Natural killer cell treated with Interleukin-12 subunit alpha and Interleukin-12 subunit beta and Interleukin-15 and Interleukin-18, amount 100 ng/mL, for 72 hours (primary cell): ENCODE measurements at regions not wholly inside any gene's neighbourhood (a gene's known extent, or its start where the extent isn't known, plus 50 kb on each side); places are given as distances from the start of the nearest gene placed in this dataset.
"Not testable (repeated sequence)": the region's sequence is repeated elsewhere in the genome, so short reads cannot be mapped to it uniquely, and the experiment has no call there.

Experiments used
- ATAC-seq, 2 donors: fragments of 150-1000 bp; cut with Tn5 transposase in 1 of 2; sonication (Bioruptor Pico), chemical (Tn5 transposase) in 1 of 2; 2 replicates each; pipeline ENCODE4 v1.10.0; 2021
- DNase-seq: peaks from one replicate; pipeline ENCODE4 v3.0.0; 2022; ENCODE audit warnings: low spot score
- H3K27ac Mint-ChIP-seq, 2 donors: 1 replicate in 1 of 2; 2 replicates in 1 of 2; pipeline ENCODE4 v1.8.0; 2022; ENCODE audit warnings: mixed read lengths in 2 of 2, mild to moderate bottlenecking in 1 of 2, moderate library complexity in 1 of 2
- H3K27me3 Mint-ChIP-seq, 2 donors: 1 replicate in 1 of 2; 2 replicates in 1 of 2; pipeline ENCODE4 v1.8.0; 2022; ENCODE audit warnings: mixed read lengths in 2 of 2
- H3K36me3 Mint-ChIP-seq: one replicate; pipeline ENCODE4 v1.8.0; 2022; ENCODE audit warnings: mixed read lengths
- H3K4me1 Mint-ChIP-seq, 2 donors: 1 replicate in 1 of 2; 2 replicates in 1 of 2; pipeline ENCODE4 v1.8.0; 2022; ENCODE audit warnings: low read depth in 2 of 2, mixed read lengths in 2 of 2, mild to moderate bottlenecking in 1 of 2
- H3K4me3 Mint-ChIP-seq: one replicate; pipeline ENCODE4 v1.8.0; 2022; ENCODE audit warnings: mixed read lengths
- H3K9me3 Mint-ChIP-seq: 2 replicates; pipeline ENCODE4 v1.8.0; 2022; ENCODE audit warnings: mixed read lengths

- not testable (repeated sequence) for H3K9me3 Mint-ChIP-seq, H3K27me3 Mint-ChIP-seq, H3K36me3 Mint-ChIP-seq, H3K4me1 Mint-ChIP-seq
- DNase-seq (peak; percentile 63), ATAC-seq (peak; percentile 93)
- peak overlapping the region; percentile 84 for H3K4me3 Mint-ChIP-seq
- peak overlapping the region; percentile 99 to 100 for H3K27ac Mint-ChIP-seq
These were observed 158.3 kb upstream of the NOTCH2NLA start for GRCh38 chr1:146386851-146387749.

- not testable (repeated sequence) for H3K36me3 Mint-ChIP-seq, H3K4me3 Mint-ChIP-seq, ATAC-seq, H3K27ac Mint-ChIP-seq, H3K9me3 Mint-ChIP-seq, H3K27me3 Mint-ChIP-seq, DNase-seq
- peaks cover 6 to 13% of the 10 kb centered on the region in 2 donors for H3K4me1 Mint-ChIP-seq
These were observed 152.4 kb upstream of the NOTCH2NLA start for GRCh38 chr1:146381196-146381595.

GRCh38 chr1:146376708-146377496 is 148.1 kb upstream of the NOTCH2NLA start:
- ATAC-seq (peak; percentile 96 to 97), DNase-seq (peak; percentile 89)
- Mint-ChIP-seq H3K27ac (peak overlapping the region; percentile 97 to 98), H3K4me3 (peak overlapping the region; percentile 84), H3K4me1 (peaks cover 11 to 21% of the 10 kb centered on the region in 2 donors)
- H3K9me3 Mint-ChIP-seq, H3K36me3 Mint-ChIP-seq, H3K27me3 Mint-ChIP-seq: not testable (repeated sequence)

GRCh38 chr1:146376309-146376707 is 147.5 kb upstream of the NOTCH2NLA start:
- DNase-seq (peak; percentile 89), ATAC-seq (peak; percentile 65 to 70)
- peak overlapping the region; percentile 97 to 98 for H3K27ac Mint-ChIP-seq
- H3K36me3 Mint-ChIP-seq, H3K9me3 Mint-ChIP-seq, H3K27me3 Mint-ChIP-seq: not testable (repeated sequence)
- peak overlapping the region; percentile 84 for H3K4me3 Mint-ChIP-seq
- peaks cover 11 to 21% of the 10 kb centered on the region in 2 donors for H3K4me1 Mint-ChIP-seq

- ATAC-seq, H3K4me3 Mint-ChIP-seq, H3K27ac Mint-ChIP-seq: not testable (repeated sequence)
These were observed 146.3 kb upstream of the NOTCH2NLA start for GRCh38 chr1:146375108-146375507.

GRCh38 chr1:146369940-146370339 is 141.1 kb upstream of the NOTCH2NLA start:
- Mint-ChIP-seq H3K27ac (peak overlapping the region; percentile 71 to 73), H3K4me3 (peak overlapping the region; percentile 79)
- H3K36me3 Mint-ChIP-seq, H3K9me3 Mint-ChIP-seq, H3K4me1 Mint-ChIP-seq, ATAC-seq, H3K27me3 Mint-ChIP-seq: not testable (repeated sequence)
- peak; percentile 71 for DNase-seq

More at GRCh38 chr1:146375108-146375507, 146.3 kb upstream of the NOTCH2NLA start:
- peaks cover 11 to 21% of the 10 kb centered on the region in 2 donors for H3K4me1 Mint-ChIP-seq
- not testable (repeated sequence) for H3K9me3 Mint-ChIP-seq, H3K36me3 Mint-ChIP-seq, DNase-seq, H3K27me3 Mint-ChIP-seq

GRCh38 chr1:146355373-146355772 is 126.6 kb upstream of the NOTCH2NLA start:
- ATAC-seq, H3K27ac Mint-ChIP-seq, H3K27me3 Mint-ChIP-seq, H3K9me3 Mint-ChIP-seq, H3K4me3 Mint-ChIP-seq, H3K36me3 Mint-ChIP-seq, DNase-seq, H3K4me1 Mint-ChIP-seq: not testable (repeated sequence)

GRCh38 chr1:146326863-146327262 is 98.0 kb upstream of the NOTCH2NLA start:
- not testable (repeated sequence) for H3K27me3 Mint-ChIP-seq, H3K4me1 Mint-ChIP-seq, H3K9me3 Mint-ChIP-seq

GRCh38 chr1:146324463-146324862 is 95.6 kb upstream of the NOTCH2NLA start:
- not testable (repeated sequence) for H3K4me1 Mint-ChIP-seq, ATAC-seq, H3K4me3 Mint-ChIP-seq

More at GRCh38 chr1:146326863-146327262, 98.0 kb upstream of the NOTCH2NLA start:
- not testable (repeated sequence) for DNase-seq, H3K4me3 Mint-ChIP-seq, H3K36me3 Mint-ChIP-seq, H3K27ac Mint-ChIP-seq, ATAC-seq

GRCh38 chr1:146323302-146323701 is 94.5 kb upstream of the NOTCH2NLA start:
- not testable (repeated sequence) for H3K27ac Mint-ChIP-seq

More at GRCh38 chr1:146324463-146324862, 95.6 kb upstream of the NOTCH2NLA start:
- not testable (repeated sequence) for DNase-seq, H3K27me3 Mint-ChIP-seq, H3K36me3 Mint-ChIP-seq, H3K9me3 Mint-ChIP-seq, H3K27ac Mint-ChIP-seq

GRCh38 chr1:146322893-146323292 is 94.1 kb upstream of the NOTCH2NLA start:
- not testable (repeated sequence) for H3K27me3 Mint-ChIP-seq, ATAC-seq, H3K9me3 Mint-ChIP-seq, H3K36me3 Mint-ChIP-seq, H3K4me3 Mint-ChIP-seq, H3K27ac Mint-ChIP-seq, DNase-seq, H3K4me1 Mint-ChIP-seq

More at GRCh38 chr1:146323302-146323701, 94.5 kb upstream of the NOTCH2NLA start:
- DNase-seq, H3K4me3 Mint-ChIP-seq, H3K4me1 Mint-ChIP-seq, H3K27me3 Mint-ChIP-seq, H3K36me3 Mint-ChIP-seq, ATAC-seq, H3K9me3 Mint-ChIP-seq: not testable (repeated sequence)

GRCh38 chr1:146318715-146319114 is 89.9 kb upstream of the NOTCH2NLA start:
- H3K4me3 Mint-ChIP-seq, DNase-seq, H3K27me3 Mint-ChIP-seq, H3K9me3 Mint-ChIP-seq, H3K27ac Mint-ChIP-seq, ATAC-seq, H3K4me1 Mint-ChIP-seq, H3K36me3 Mint-ChIP-seq: not testable (repeated sequence)

GRCh38 chr1:146317785-146318184 is 89.0 kb upstream of the NOTCH2NLA start:
- not testable (repeated sequence) for ATAC-seq, H3K27me3 Mint-ChIP-seq

More at GRCh38 chr1:146317785-146318184, 89.0 kb upstream of the NOTCH2NLA start:
- H3K4me1 Mint-ChIP-seq, H3K27ac Mint-ChIP-seq, DNase-seq, H3K4me3 Mint-ChIP-seq, H3K9me3 Mint-ChIP-seq, H3K36me3 Mint-ChIP-seq: not testable (repeated sequence)
